Activated CD4-positive, alpha-beta T cell treated with anti-CD3 and anti-CD28 coated beads, Interleukin-2, amount 10 ng/mL, durations not matched to agents 24 days and 14 days (primary cell): ENCODE measurements at regions not wholly inside any gene's neighbourhood (a gene's known extent, or its start where the extent isn't known, plus 50 kb on each side); places are given as distances from the start of the nearest gene placed in this dataset.
"Not testable (repeated sequence)": the region's sequence is repeated elsewhere in the genome, so short reads cannot be mapped to it uniquely, and the experiment has no call there.

Experiments used
- DNase-seq: peaks from one replicate; pipeline ENCODE4 v3.0.0; 2022
- H3K27ac Mint-ChIP-seq: one replicate; pipeline ENCODE4 v1.8.0; 2022; ENCODE audit warnings: mild to moderate bottlenecking, mixed read lengths
- H3K27me3 Mint-ChIP-seq: one replicate; pipeline ENCODE4 v1.8.0; 2022; ENCODE audit warnings: mixed read lengths
- H3K36me3 Mint-ChIP-seq: one replicate; pipeline ENCODE4 v1.8.0; 2022; ENCODE audit warnings: low read depth, mild to moderate bottlenecking, mixed read lengths
- H3K4me1 Mint-ChIP-seq: one replicate; pipeline ENCODE4 v1.8.0; 2021; ENCODE audit warnings: mixed read lengths
- H3K4me3 Mint-ChIP-seq: one replicate; pipeline ENCODE4 v1.8.0; 2022; ENCODE audit warnings: mild to moderate bottlenecking, moderate library complexity, mixed read lengths
- H3K9me3 Mint-ChIP-seq: one replicate; pipeline ENCODE4 v1.8.0; 2021; ENCODE audit warnings: mixed read lengths
- intact Hi-C: fragments of 100-400 bp; cut with micrococcal nuclease; formaldehyde crosslinking; loops from one replicate; pipeline ENCODE4 v1.15.1; 2023

DNA sequence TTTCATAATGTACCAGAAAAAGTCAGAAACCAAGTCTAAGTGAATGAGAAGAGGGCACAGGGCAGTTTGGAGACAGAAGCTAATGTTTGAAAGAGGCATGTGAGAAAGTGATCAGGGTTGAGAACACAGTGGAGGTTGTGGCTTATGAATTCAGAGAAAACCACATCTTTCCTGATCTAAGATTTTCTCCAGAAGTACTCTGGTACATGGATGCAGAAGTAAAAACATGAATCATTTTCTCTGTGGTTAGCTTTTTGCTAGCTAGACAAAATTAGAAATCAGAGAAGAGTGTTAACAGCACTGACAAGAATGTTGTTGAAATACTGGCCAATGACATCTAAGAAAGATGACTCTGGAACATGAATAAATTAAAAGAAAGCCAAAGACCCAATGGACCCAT lies 541.1 kb downstream of the DNAH5 start:
- Mint-ChIP-seq H3K4me1 (no peaks in the 10 kb centered on the region), H3K27ac (no peak overlapping the region), H3K36me3 (no peaks in the 10 kb centered on the region), H3K9me3 (peaks cover 12% of the 10 kb centered on the region), H3K4me3 (no peak overlapping the region), H3K27me3 (no peaks in the 10 kb centered on the region)
- intact Hi-C loops: no loop called here
- no peak for DNase-seq

DNA sequence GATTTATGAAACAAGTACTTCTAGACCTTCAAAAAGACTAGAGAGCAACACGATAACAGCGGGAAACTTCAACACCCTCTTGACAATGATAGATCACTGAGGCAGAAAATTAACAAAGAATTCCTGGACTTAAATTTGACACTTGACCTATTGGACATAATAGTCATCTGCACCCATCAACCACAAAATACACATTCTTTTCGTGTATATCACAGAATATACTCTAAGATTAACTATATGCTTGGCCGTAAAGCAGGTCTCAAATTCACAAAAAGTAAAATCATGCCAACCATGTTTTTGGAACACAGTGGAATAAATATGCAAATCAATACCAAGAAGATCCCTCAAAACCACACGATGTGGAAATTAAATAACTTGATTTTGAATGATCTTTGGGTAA lies 559.4 kb downstream of the DNAH5 start:
- Mint-ChIP-seq H3K27me3 (no peaks in the 10 kb centered on the region), H3K36me3 (no peaks in the 10 kb centered on the region), H3K27ac (no peak overlapping the region), H3K4me1 (no peaks in the 10 kb centered on the region), H3K9me3 (peaks cover 22% of the 10 kb centered on the region), H3K4me3 (no peak overlapping the region)
- no peak for DNase-seq
- intact Hi-C loops: no loop called here

DNA sequence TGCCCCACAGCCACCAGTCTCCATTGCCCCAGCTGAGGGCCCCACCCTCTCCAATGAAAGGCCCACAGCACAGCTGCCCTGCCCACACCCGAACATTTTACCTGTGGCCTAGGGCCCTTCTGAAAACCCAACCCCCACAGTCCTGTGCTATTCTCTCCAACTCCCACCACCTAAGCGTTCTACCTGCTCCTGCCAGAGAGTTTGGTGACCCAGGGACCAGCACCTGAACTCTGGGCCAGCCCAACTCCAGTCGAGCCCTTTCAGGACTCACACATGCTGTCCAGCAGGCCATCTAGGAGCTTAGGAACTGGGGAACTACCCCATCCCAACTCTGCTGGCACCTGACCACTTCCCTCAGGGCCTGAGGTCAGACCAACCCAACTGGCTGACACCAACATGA lies 562.3 kb downstream of the DNAH5 start:
- Mint-ChIP-seq H3K9me3 (peaks cover 16% of the 10 kb centered on the region), H3K4me3 (no peak overlapping the region), H3K36me3 (no peaks in the 10 kb centered on the region), H3K27me3 (no peaks in the 10 kb centered on the region), H3K4me1 (no peaks in the 10 kb centered on the region), H3K27ac (no peak overlapping the region)
- no peak for DNase-seq
- intact Hi-C loops: no loop called here

DNA sequence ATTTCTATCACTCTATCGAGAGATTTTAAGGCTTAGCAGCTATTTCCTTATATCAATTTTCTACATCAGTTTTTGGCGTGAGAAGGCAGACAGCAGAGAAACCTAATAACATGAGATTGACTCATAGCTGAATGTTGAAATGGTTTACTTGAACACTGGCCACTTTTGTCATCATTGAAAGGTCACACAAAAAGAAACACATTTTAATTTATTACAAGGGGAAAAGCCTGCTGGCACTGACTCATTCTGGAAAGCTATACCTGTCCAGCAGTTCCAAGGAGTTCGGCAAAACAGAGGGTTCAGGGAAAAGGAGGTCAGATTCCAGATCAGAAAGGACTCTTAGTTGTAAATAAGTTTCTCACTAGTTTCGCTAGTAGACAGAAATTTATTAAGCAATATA lies 566.4 kb downstream of the DNAH5 start:
- no peaks in the 10 kb centered on the region for H3K27me3 Mint-ChIP-seq
- intact Hi-C loops: no loop called here
- no peaks in the 10 kb centered on the region for H3K36me3 Mint-ChIP-seq

DNA sequence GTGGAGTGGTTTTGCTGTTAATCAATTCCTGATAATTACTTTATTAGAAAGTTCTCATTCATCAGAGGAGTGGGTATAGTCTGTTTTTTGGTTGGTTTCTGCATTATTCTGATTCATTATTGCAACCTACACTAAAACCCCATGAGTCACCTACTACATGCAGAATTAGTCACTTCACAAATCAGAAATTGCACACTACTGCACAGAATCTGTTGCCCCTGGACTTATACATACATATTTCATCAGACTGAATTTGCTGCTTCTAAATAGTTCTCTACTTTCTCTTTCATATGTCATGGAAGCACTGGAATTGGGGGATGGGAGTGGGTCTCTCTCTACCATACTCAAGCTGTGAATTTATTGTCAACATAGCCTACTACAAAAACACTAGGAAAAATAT lies 585.1 kb downstream of the DNAH5 start:
- H3K27ac Mint-ChIP-seq: no peak overlapping the region
- no peaks in the 10 kb centered on the region for H3K36me3 Mint-ChIP-seq
- H3K9me3 Mint-ChIP-seq: peaks cover 6% of the 10 kb centered on the region
- no peaks in the 10 kb centered on the region for H3K27me3 Mint-ChIP-seq
- no peak overlapping the region for H3K4me3 Mint-ChIP-seq
- DNase-seq: no peak
- H3K4me1 Mint-ChIP-seq: no peaks in the 10 kb centered on the region
- intact Hi-C loops: no loop called here

More for the DNA sequence above, 566.4 kb downstream of the DNAH5 start:
- H3K9me3 Mint-ChIP-seq: peaks cover 12% of the 10 kb centered on the region
- no peaks in the 10 kb centered on the region for H3K4me1 Mint-ChIP-seq
- DNase-seq: no peak
- no peak overlapping the region for H3K4me3 Mint-ChIP-seq
- H3K27ac Mint-ChIP-seq: no peak overlapping the region

DNA sequence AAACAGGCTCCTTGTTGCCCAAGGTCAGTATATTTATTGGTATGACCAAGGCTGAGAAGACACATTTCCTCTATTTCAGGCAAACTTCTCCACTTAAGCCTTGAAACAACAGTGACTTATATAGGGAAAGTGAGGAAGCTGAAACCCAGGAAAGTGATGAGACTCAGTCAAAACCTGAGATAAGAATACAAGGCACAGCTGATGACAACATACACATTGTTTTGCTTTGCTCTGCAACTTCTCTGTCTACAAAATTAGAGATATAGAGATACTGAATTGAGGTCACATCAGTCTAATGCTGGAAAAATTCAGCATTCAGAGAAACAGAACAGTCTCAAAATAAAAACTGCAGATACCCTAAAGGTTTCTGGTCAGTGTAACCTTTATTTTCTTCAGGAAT lies 586.1 kb downstream of the DNAH5 start:
- no peak for DNase-seq
- Mint-ChIP-seq H3K4me1 (no peaks in the 10 kb centered on the region), H3K27me3 (no peaks in the 10 kb centered on the region), H3K4me3 (no peak overlapping the region), H3K27ac (no peak overlapping the region), H3K9me3 (peaks cover 6% of the 10 kb centered on the region), H3K36me3 (no peaks in the 10 kb centered on the region)
- intact Hi-C loops: no loop called here

DNA sequence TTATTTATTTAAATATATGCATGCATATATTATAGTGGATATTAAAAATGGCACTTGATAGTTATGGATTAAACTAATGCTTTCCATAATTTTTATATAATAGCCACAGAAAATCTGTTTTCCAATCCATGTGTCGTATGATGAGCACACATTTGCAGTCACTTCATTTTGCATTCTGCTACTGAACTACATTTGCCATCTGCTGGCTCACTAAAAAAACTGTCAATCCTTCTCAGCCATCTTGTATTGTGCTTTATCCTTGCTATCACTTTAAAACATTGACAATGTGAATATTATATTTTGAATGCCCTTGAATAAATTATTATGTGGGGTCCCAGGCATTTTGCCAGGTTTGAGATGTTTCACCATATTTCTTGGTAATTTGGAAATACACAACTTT lies 586.6 kb downstream of the DNAH5 start:
- Mint-ChIP-seq H3K36me3 (no peaks in the 10 kb centered on the region), H3K9me3 (peaks cover 6% of the 10 kb centered on the region), H3K4me1 (no peaks in the 10 kb centered on the region), H3K27me3 (no peaks in the 10 kb centered on the region), H3K27ac (no peak overlapping the region), H3K4me3 (no peak overlapping the region)
- DNase-seq: no peak
- intact Hi-C loops: no loop called here

DNA sequence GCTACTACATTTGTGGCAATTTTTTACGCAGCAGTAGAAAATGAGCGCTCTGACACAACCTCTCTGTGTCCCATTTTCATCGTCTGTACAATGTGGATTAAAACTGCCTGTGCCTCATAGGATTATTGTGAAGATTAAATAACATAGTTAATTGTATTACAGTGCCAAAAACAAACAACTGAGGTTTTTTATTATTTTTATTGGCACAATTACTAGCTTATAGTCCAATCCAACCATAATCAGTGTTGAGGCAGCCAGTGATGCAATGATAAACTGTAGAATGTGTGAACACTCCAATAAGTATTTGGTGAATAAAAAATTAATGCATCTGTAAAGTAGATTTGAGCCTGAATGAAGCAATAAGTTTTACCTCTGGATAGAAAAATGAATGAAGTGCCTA lies 588.3 kb downstream of the DNAH5 start:
- peaks cover 6% of the 10 kb centered on the region for H3K9me3 Mint-ChIP-seq
- no peak overlapping the region for H3K4me3 Mint-ChIP-seq
- DNase-seq: no peak
- H3K27me3 Mint-ChIP-seq: no peaks in the 10 kb centered on the region
- H3K36me3 Mint-ChIP-seq: no peaks in the 10 kb centered on the region
- H3K4me1 Mint-ChIP-seq: no peaks in the 10 kb centered on the region
- intact Hi-C loops: no loop called here
- no peak overlapping the region for H3K27ac Mint-ChIP-seq

DNA sequence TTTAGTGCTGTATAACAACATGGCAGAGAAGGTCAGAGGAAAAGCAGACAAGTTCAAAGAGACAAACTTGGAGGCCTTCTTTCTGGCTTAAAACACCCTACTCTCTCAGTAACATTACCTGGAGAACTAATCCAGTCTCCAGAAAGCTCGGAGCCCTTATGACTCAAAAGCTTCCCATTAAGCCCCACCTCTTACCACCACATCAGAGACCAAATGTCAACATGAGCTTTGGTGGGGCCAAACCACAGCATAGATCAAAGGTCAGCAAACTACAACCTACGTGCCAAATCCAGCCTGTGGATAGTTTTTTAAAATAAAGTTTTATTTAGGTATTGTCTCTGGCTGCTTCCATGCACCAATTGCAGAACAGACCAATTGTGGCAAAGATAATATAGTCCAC lies 589.9 kb downstream of the DNAH5 start:
- DNase-seq: no peak
- Mint-ChIP-seq H3K27me3 (no peaks in the 10 kb centered on the region), H3K4me3 (no peak overlapping the region), H3K9me3 (peaks cover 6% of the 10 kb centered on the region), H3K27ac (no peak overlapping the region), H3K4me1 (no peaks in the 10 kb centered on the region), H3K36me3 (no peaks in the 10 kb centered on the region)
- intact Hi-C loops: no loop called here

DNA sequence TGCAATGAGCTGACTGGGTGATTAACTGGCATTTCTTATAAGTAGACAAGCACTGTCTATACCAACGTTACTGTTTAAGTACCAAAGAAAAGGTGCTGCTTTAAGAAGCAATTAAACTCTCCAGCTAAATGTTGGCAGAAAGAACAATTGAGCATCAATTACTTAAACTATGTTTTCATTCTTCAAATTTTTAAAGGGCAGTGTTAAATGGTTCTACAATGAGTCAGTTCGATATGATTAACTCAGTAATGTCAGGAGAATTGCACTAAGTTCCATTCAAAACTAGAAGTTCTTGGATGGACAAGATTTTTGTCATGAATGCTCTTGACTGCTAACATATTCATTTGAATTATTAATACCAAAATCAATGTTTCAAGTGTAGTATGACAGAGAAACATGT lies 593.7 kb downstream of the DNAH5 start:
- intact Hi-C loops: no loop called here
- Mint-ChIP-seq H3K36me3 (no peaks in the 10 kb centered on the region), H3K27me3 (no peaks in the 10 kb centered on the region), H3K4me3 (no peak overlapping the region), H3K27ac (no peak overlapping the region), H3K9me3 (peaks cover 6% of the 10 kb centered on the region), H3K4me1 (no peaks in the 10 kb centered on the region)
- DNase-seq: no peak

DNA sequence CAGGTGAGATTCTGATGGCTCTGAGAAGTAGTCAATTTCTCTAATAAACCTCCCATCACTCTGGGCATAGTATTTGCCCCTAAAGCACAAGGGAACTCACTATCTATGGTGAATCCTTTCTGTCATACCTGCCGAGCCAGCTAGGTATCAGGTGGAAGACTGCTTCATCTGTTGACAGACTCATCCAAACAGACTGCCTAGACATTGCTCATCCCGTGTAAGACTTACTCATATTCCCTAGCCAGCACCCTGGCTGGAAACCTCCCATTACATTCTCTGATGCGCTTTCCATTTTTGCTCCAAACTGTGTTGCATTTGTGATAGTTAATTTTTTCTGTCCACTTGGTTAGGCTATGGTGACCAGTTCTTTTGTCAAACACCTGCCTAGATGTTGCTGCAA lies 595.9 kb downstream of the DNAH5 start:
- H3K27ac Mint-ChIP-seq: no peak overlapping the region
- no peaks in the 10 kb centered on the region for H3K4me1 Mint-ChIP-seq
- H3K36me3 Mint-ChIP-seq: no peaks in the 10 kb centered on the region
- H3K9me3 Mint-ChIP-seq: peaks cover 11% of the 10 kb centered on the region
- intact Hi-C loops: no loop called here
- H3K27me3 Mint-ChIP-seq: no peaks in the 10 kb centered on the region
- H3K4me3 Mint-ChIP-seq: no peak overlapping the region
- no peak for DNase-seq

DNA sequence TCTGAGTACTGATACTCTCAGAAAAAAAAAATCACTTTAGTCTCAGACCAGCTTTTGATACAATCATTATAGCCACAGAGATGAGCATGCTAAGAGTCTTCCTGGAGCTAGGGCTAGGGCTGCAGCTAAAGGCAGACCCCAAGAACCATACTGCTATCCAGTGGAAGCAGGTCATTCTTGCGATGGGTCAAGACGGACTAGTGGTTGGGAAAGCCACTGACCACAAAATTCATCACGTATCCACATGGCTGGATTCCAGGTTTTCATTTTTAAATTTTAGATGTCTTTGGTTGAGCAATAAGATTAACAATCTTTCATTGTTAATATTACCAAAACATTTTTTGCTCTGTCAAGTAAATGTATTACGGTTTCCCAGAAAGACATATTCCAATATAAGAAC lies 598.1 kb downstream of the DNAH5 start:
- no peaks in the 10 kb centered on the region for H3K36me3 Mint-ChIP-seq
- no peak overlapping the region for H3K27ac Mint-ChIP-seq
- H3K4me1 Mint-ChIP-seq: no peaks in the 10 kb centered on the region

DNA sequence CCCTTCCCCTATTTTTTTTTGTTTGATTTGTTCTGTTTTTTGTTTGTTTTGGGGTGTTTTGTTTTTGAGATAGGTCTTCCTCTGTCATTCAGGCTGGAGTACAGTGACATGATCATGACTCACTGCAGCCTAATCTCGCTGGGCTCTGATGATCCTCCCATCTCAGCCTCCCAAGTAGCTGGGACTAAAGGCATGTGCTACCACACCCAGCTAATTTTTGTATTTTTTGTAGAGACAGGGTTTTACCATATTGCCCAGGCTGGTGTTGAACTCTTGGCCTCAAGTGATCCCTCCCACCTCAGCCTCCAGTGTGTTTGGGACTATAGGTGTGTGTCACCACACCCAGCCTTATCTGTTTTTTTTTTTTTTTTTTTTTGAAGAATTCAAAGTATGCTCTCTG lies 605.4 kb downstream of the DNAH5 start:
- Mint-ChIP-seq H3K4me3 (no peak overlapping the region), H3K4me1 (no peaks in the 10 kb centered on the region), H3K27me3 (no peaks in the 10 kb centered on the region), H3K27ac (no peak overlapping the region), H3K9me3 (peaks cover 10% of the 10 kb centered on the region), H3K36me3 (no peaks in the 10 kb centered on the region)
- intact Hi-C loops: no loop called here
- no peak for DNase-seq

More for the DNA sequence above, 598.1 kb downstream of the DNAH5 start:
- DNase-seq: no peak
- Mint-ChIP-seq H3K9me3 (peaks cover 11% of the 10 kb centered on the region), H3K27me3 (no peaks in the 10 kb centered on the region), H3K4me3 (no peak overlapping the region)
- intact Hi-C loops: no loop called here

DNA sequence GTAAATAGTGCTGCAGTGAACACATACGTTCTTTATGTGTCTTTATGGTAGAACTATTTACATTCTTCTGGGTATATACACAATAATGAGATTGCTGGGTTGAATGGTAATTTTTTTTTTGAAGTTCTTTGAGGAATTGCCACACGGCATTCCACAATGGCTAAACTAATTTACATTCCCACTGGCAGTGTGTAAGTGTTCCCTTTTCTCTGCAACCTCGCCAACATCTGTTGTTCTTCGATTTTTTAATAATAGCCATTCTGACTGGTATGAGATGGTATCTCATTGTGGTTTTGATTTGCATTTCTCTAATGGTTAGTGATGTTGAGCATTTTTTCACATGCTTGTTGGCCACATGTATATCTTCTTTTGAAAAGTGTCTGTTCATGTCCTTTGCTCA lies 609.5 kb downstream of the DNAH5 start:
- H3K27me3 Mint-ChIP-seq, H3K4me1 Mint-ChIP-seq, H3K4me3 Mint-ChIP-seq, intact Hi-C loops, DNase-seq, H3K27ac Mint-ChIP-seq, H3K36me3 Mint-ChIP-seq, H3K9me3 Mint-ChIP-seq: not testable (repeated sequence)

DNA sequence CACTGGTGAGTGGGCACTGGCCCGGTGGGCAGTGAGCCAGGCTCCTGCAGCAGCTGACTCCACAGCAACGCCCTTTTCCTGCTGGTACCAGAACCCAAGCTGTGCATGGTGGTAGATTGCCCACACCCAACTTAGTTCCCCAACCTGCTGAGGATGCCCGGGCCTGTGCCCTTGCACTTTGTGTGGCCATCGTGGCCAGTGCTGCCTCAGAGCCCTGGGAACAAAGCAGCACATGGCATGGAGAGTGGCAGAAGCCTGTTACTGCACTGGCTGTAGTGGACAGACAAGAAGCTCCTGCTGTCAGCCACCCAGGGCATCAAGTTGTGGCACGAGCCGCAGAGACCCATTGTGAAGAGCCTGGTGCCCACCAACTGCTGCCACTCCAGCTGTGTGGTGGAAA lies 612.9 kb downstream of the DNAH5 start:
- H3K4me3 Mint-ChIP-seq: no peak overlapping the region
- no peaks in the 10 kb centered on the region for H3K36me3 Mint-ChIP-seq
- H3K9me3 Mint-ChIP-seq: peaks cover 4% of the 10 kb centered on the region
- H3K4me1 Mint-ChIP-seq: no peaks in the 10 kb centered on the region
- DNase-seq: no peak
- H3K27ac Mint-ChIP-seq: no peak overlapping the region
- no peaks in the 10 kb centered on the region for H3K27me3 Mint-ChIP-seq
- intact Hi-C loops: no loop called here

DNA sequence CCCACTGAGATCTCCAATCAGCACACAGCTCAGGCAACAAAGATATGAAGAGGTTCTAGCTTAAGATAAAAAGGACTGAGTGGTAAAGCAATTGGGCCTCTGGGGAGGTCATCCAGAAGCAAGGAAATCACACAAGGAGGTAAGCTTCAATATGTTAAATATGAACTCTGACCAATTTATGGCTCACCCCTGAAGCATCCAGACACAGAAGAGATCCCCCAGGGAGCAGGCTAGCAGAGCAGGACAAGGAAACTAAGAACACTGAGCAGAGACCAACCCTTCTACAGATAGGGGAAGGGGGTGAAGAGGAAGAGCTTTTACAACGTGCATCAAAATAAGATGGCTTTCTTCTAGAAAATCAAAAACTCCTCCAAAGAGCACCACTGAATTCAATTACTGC lies 616.2 kb downstream of the DNAH5 start:
- no peak overlapping the region for H3K27ac Mint-ChIP-seq
- H3K4me1 Mint-ChIP-seq: no peaks in the 10 kb centered on the region
- H3K27me3 Mint-ChIP-seq: no peaks in the 10 kb centered on the region
- H3K9me3 Mint-ChIP-seq: no peaks in the 10 kb centered on the region
- no peak for DNase-seq
- H3K36me3 Mint-ChIP-seq: no peaks in the 10 kb centered on the region
- H3K4me3 Mint-ChIP-seq: no peak overlapping the region
- intact Hi-C loops: no loop called here
